ENCODE measurements at regions not wholly inside any gene's neighbourhood (a gene's known extent, or its start where the extent isn't known, plus 50 kb on each side); places are given as distances from the start of the nearest gene placed in this dataset.

- Histone ChIP-seq H3K4me1 (ENCODE audit: control insufficient read depth in 1 of 2, insufficient read depth in 1 of 2, low read depth in 1 of 2, low read length in 1 of 2) (no peaks in the 10 kb centered on the region), H3K27me3 (no peaks in the 10 kb centered on the region), H3K36me3 (no peaks in the 10 kb centered on the region), H3K27ac (no peak overlapping the region), H3K4me3 (ENCODE audit: low read depth in 1 of 2, low read length in 1 of 2) (no peak overlapping the region), H3K9me3 (no peaks in the 10 kb centered on the region)
- TF ChIP-seq CTCF (IDR thresholded peaks at IDR 0.05): no peak
These were observed 184.8 kb upstream of the C1orf174 start for GRCh38 chr1:4084896-4085295.

- Histone ChIP-seq H3K27ac (no peak overlapping the region), H3K36me3 (no peaks in the 10 kb centered on the region), H3K4me3 (ENCODE audit: low read depth in 1 of 2, low read length in 1 of 2) (no peak overlapping the region), H3K4me1 (ENCODE audit: control insufficient read depth in 1 of 2, insufficient read depth in 1 of 2, low read depth in 1 of 2, low read length in 1 of 2) (no peaks in the 10 kb centered on the region), H3K9me3 (no peaks in the 10 kb centered on the region), H3K27me3 (no peaks in the 10 kb centered on the region)
- no peak for TF ChIP-seq CTCF (IDR thresholded peaks at IDR 0.05)
These were observed 185.5 kb upstream of the C1orf174 start for GRCh38 chr1:4085546-4085945.

GRCh38 chr1:4086085-4086850 is 186.2 kb upstream of the C1orf174 start:
- no peaks in the 10 kb centered on the region for H3K9me3 ChIP-seq
- H3K4me1 ChIP-seq (ENCODE audit: control insufficient read depth in 1 of 2, insufficient read depth in 1 of 2, low read depth in 1 of 2, low read length in 1 of 2): no peaks in the 10 kb centered on the region
- H3K27me3 ChIP-seq: no peaks in the 10 kb centered on the region
- no peaks in the 10 kb centered on the region for H3K36me3 ChIP-seq
- TF ChIP-seq CTCF (IDR thresholded peaks at IDR 0.05): no peak
- H3K4me3 ChIP-seq (ENCODE audit: low read depth in 1 of 2, low read length in 1 of 2): no peak overlapping the region
- no peak overlapping the region for H3K27ac ChIP-seq

GRCh38 chr1:4086921-4087320 is 186.8 kb upstream of the C1orf174 start:
- Histone ChIP-seq H3K4me3 (ENCODE audit: low read depth in 1 of 2, low read length in 1 of 2) (no peak overlapping the region), H3K27me3 (no peaks in the 10 kb centered on the region), H3K27ac (no peak overlapping the region), H3K9me3 (no peaks in the 10 kb centered on the region), H3K4me1 (ENCODE audit: control insufficient read depth in 1 of 2, insufficient read depth in 1 of 2, low read depth in 1 of 2, low read length in 1 of 2) (no peaks in the 10 kb centered on the region), H3K36me3 (no peaks in the 10 kb centered on the region)
- no peak for TF ChIP-seq CTCF (IDR thresholded peaks at IDR 0.05)

GRCh38 chr1:4087530-4088420 is 187.7 kb upstream of the C1orf174 start:
- no peak for TF ChIP-seq CTCF (IDR thresholded peaks at IDR 0.05)

More at GRCh38 chr1:4087530-4088420, 187.7 kb upstream of the C1orf174 start:
- H3K27ac ChIP-seq: no peak overlapping the region
- H3K4me3 ChIP-seq (ENCODE audit: low read depth in 1 of 2, low read length in 1 of 2): no peak overlapping the region
- H3K27me3 ChIP-seq: no peaks in the 10 kb centered on the region
- H3K4me1 ChIP-seq (ENCODE audit: control insufficient read depth in 1 of 2, insufficient read depth in 1 of 2, low read depth in 1 of 2, low read length in 1 of 2): no peaks in the 10 kb centered on the region
- H3K9me3 ChIP-seq: no peaks in the 10 kb centered on the region
- no peaks in the 10 kb centered on the region for H3K36me3 ChIP-seq

All from neutrophil (primary cell).